ENCODE measurements at regions not wholly inside any gene's neighbourhood (a gene's known extent, or its start where the extent isn't known, plus 50 kb on each side); places are given as distances from the start of the nearest gene placed in this dataset.
A peak's percentile ranks its signal among the peaks of the same experiment; 100 is the strongest.

GRCh38 chr10:81725851-81726250 lies 149.1 kb upstream of the NRG3 start:
- Histone ChIP-seq H3K27me3 (ENCODE audit: control insufficient read depth in 2 of 2, insufficient read depth in 2 of 2, low read length in 2 of 2) (no peaks in the 10 kb centered on the region), H3K4me1 (ENCODE audit: control insufficient read depth in 1 of 2, insufficient read depth in 2 of 2, low read length in 2 of 2) (no peaks in the 10 kb centered on the region), H3K4me3 (replicated peaks in 1 of 3; ENCODE audit: low read depth in 2 of 3, low read length in 3 of 3) (no peak overlapping the region), H3K9me3 (replicated peaks in 1 of 2; ENCODE audit: control insufficient read depth in 1 of 2, insufficient read depth in 1 of 2, low read length in 2 of 2) (no peaks in the 10 kb centered on the region), H3K9ac (ENCODE audit: insufficient read depth, low read length, poor library complexity, severe bottlenecking) (no peak overlapping the region), H3K36me3 (replicated peaks in 1 of 2; ENCODE audit: control insufficient read depth in 1 of 2, insufficient read depth in 2 of 2, low read length in 2 of 2) (no peaks in the 10 kb centered on the region), H3K27ac (ENCODE audit: low read depth in 1 of 2, low read length in 2 of 2) (no peak overlapping the region), H3K4me2 (replicated peaks; ENCODE audit: extremely low read depth, low read length, poor library complexity, severe bottlenecking) (no peak overlapping the region), H3K79me2 (ENCODE audit: insufficient read depth, low read length) (no peaks in the 10 kb centered on the region), H4K20me1 (ENCODE audit: insufficient read depth, low read length) (no peaks in the 10 kb centered on the region), H2AFZ (ENCODE audit: insufficient read depth, low read depth, low read length, poor library complexity, severe bottlenecking) (no peak overlapping the region)
- intact Hi-C loops (cut with micrococcal nuclease): no loop called here
- Mint-ChIP-seq H3K4me1 (no peaks in the 10 kb centered on the region), H3K36me3 (no peaks in the 10 kb centered on the region), H3K27ac (peak overlapping the region in 1 of 7 donors; percentile 5), H3K9me3 (peaks cover 0 to 4% (median 0%) of the 10 kb centered on the region in 7 donors), H3K27me3 (ENCODE audit: low read depth in 3 of 3) (no peaks in the 10 kb centered on the region), H3K4me3 (no peak overlapping the region)
- WGBS (ENCODE audit: insufficient coverage): no CpG with 5 or more reads among the region's 1 CpG
- TF ChIP-seq, protein P1, sequence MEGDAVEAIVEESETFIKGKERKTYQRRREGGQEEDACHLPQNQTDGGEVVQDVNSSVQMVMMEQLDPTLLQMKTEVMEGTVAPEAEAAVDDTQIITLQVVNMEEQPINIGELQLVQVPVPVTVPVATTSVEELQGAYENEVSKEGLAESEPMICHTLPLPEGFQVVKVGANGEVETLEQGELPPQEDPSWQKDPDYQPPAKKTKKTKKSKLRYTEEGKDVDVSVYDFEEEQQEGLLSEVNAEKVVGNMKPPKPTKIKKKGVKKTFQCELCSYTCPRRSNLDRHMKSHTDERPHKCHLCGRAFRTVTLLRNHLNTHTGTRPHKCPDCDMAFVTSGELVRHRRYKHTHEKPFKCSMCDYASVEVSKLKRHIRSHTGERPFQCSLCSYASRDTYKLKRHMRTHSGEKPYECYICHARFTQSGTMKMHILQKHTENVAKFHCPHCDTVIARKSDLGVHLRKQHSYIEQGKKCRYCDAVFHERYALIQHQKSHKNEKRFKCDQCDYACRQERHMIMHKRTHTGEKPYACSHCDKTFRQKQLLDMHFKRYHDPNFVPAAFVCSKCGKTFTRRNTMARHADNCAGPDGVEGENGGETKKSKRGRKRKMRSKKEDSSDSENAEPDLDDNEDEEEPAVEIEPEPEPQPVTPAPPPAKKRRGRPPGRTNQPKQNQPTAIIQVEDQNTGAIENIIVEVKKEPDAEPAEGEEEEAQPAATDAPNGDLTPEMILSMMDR (IDR thresholded peaks at IDR 0.05): no peak
- DNase-seq: no peak

- no peak overlapping the region for H3K27ac ChIP-seq (ENCODE audit: low read depth in 1 of 2, low read length in 2 of 2)
- no peaks in the 10 kb centered on the region for H3K4me1 ChIP-seq (ENCODE audit: control insufficient read depth in 1 of 2, insufficient read depth in 2 of 2, low read length in 2 of 2)
- H3K4me2 ChIP-seq (replicated peaks; ENCODE audit: extremely low read depth, low read length, poor library complexity, severe bottlenecking): no peak overlapping the region
- no peak overlapping the region for H3K9ac ChIP-seq (ENCODE audit: insufficient read depth, low read length, poor library complexity, severe bottlenecking)
- no peak overlapping the region for H2AFZ ChIP-seq (ENCODE audit: insufficient read depth, low read depth, low read length, poor library complexity, severe bottlenecking)
- TF ChIP-seq, protein P1 (IDR thresholded peaks at IDR 0.05): no peak
- Mint-ChIP-seq H3K4me1 (no peaks in the 10 kb centered on the region), H3K36me3 (no peaks in the 10 kb centered on the region), H3K4me3 (no peak overlapping the region), H3K27ac (no peak overlapping the region), H3K9me3 (peaks cover 2 to 10% (median 3%) of the 10 kb centered on the region in 7 donors), H3K27me3 (ENCODE audit: low read depth in 3 of 3) (no peaks in the 10 kb centered on the region)
- no peaks in the 10 kb centered on the region for H3K79me2 ChIP-seq (ENCODE audit: insufficient read depth, low read length)
- H3K27me3 ChIP-seq (ENCODE audit: control insufficient read depth in 2 of 2, insufficient read depth in 2 of 2, low read length in 2 of 2): no peaks in the 10 kb centered on the region
- WGBS (ENCODE audit: insufficient coverage): 100% methylated on average over 1 of the region's 1 CpG
- intact Hi-C loops (cut with micrococcal nuclease): no loop called here
- no peaks in the 10 kb centered on the region for H3K36me3 ChIP-seq (replicated peaks in 1 of 2; ENCODE audit: control insufficient read depth in 1 of 2, insufficient read depth in 2 of 2, low read length in 2 of 2)
- H4K20me1 ChIP-seq (ENCODE audit: insufficient read depth, low read length): no peaks in the 10 kb centered on the region
- peaks cover 0 to 9% of the 10 kb centered on the region in 2 donors for H3K9me3 ChIP-seq (replicated peaks in 1 of 2; ENCODE audit: control insufficient read depth in 1 of 2, insufficient read depth in 1 of 2, low read length in 2 of 2)
- no peak overlapping the region for H3K4me3 ChIP-seq (replicated peaks in 1 of 3; ENCODE audit: low read depth in 2 of 3, low read length in 3 of 3)
- DNase-seq: no peak
Observed at GRCh38 chr10:81728692-81729091, 146.3 kb upstream of the NRG3 start.
